ENCODE measurements at regions not wholly inside any gene's neighbourhood (a gene's known extent, or its start where the extent isn't known, plus 50 kb on each side); places are given as distances from the start of the nearest gene placed in this dataset.

DNA sequence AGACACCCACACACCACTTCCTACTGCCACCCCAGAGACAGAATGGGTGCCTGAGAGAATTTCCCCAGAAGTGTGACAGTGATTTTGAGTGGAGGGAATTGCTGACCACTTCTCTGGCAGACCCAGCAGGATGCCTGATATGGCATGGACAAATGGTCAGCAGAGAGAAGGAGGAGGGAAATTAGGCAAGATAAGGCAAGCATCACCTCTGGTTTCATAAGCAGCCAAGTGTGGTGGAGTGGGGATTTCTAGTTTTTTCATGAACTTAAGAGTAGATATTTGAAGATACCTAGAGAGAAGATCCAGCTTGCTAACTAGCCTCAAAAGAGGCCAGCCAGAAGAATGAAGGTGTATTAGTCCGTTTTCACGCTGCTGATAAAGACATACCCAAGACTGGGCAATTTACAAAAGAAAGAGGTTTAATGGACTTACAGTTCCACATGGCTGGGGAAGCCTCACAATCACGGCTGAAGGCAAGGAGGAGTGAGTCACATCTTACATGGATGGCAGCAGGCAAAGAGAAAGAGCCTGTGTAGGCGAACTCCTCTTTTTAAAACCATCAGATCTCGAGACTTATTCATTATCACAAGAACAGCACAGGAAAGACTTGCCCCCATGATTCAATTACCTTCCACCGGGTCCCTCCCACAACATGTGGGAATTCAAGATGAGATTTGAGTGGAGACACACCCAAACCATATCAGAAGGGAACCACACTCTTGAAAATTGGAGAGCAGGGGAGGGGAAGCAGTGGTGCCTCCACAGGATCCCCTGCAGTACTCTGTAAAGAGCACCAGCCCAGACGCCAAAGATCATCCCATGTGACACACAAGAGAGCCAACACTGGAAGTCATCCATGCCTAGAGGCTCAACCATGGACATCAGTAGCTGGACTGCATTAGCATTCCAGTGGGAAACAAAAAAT, 64.2 kb downstream of the RBM43 start:
- no peak for DNase-seq

GRCh38 chr2:151193576-151193975, 68.1 kb downstream of the RBM43 start:
- DNase-seq: no peak

DNA sequence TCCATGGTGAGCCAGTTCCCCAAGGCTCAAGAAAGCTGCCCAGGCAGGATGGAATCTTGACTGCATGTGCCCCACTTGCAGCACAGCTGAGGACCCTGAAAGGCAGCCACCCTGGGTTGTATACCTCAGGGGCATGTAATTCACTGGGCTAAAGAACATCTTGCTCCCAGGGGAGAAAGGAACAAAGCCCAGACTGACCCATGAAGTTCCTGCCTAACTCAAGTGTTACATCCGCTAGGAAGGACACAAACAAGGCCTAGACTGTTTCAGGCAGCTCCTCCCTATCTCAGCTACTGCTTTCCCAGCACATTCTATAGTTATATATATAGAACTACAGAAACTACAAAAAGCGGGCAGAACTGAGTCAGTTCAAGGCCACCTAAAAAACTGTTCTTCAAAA, 69.0 kb downstream of the RBM43 start:
- DNase-seq: no peak

DNA sequence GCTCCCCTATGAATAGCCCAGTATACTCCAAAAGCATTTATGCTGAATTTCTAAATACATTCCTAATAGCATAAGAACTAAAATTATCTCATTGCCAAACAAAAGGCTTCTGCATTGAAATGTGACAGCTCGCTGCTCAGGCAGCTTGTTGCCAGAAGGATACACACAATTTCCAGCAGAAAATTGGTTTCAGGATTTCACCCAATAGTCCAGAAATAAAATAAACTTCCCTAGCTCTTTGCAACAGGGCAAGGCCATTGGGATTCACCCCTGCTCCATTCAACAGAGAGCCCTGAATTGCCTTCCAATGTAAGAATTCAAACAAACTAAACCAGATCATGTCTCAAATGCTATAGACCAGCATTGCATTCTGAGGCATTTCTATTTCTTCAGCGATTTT, 70.7 kb downstream of the RBM43 start:
- DNase-seq: no peak

GRCh38 chr2:151189125-151189524, 72.5 kb downstream of the RBM43 start:
- DNase-seq: no peak

DNA sequence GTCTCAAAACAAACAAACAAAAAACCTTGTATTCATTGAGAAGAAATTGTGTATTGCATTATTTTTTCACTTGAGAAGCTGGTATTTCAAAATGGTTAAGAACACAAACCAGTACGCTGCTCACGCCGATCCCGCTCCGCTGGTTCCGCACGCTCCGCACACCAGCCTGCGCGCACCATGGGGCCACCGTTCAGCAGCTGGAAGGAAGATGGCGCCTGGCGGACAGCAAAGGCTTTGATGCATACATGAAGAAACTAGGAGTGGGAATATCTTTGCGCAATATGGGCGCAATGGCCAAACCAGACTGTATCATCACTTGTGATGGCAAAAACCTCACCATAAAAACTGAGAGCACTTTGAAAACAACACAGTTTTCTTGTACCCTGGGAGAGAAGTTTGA, 75.7 kb downstream of the RBM43 start:
- DNase-seq: no peak

DNA sequence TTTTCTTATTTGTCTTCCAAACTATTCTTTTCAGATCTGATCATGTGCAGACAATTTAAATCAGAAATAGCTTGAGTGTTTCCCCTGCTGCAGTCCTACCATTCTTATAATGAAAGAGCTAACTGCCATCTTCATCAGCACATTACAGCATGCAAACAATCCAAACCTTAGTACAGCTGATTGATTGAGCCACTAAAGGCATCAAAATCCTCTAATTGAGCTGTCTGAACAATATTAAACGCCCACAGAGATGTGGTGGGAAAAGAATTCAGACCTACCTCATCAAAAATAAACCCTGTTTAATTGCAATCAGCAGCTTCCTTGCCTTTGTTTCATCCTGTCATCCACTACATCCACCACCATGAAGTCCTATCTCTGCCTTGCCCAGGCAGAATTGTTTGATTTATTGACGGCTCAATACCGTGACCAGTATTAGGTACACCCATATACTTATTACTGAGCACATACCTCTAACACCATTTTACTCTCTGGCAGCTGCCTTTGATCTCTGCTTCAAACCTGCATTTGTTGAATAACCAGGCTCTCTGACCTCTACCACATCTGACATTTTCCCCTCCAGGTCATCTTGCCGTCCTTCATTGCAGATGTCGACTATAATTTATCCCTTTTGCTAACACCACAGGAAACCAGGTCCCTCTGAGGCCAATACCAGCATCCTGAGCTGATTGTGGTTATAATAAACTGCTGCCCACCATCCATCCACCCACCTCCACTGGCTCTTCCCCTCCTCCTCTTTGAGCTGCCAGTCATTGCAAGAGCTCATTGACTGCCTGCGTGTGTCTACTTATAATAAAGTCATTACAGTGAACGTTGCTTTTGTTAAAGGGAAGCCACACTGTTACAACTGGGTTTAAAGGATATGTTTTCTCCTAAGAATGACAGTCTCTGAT, 78.5 kb downstream of the RBM43 start:
- no peak for DNase-seq

GRCh38 chr2:151182396-151182795, 79.3 kb downstream of the RBM43 start:
- no peak for DNase-seq

DNA sequence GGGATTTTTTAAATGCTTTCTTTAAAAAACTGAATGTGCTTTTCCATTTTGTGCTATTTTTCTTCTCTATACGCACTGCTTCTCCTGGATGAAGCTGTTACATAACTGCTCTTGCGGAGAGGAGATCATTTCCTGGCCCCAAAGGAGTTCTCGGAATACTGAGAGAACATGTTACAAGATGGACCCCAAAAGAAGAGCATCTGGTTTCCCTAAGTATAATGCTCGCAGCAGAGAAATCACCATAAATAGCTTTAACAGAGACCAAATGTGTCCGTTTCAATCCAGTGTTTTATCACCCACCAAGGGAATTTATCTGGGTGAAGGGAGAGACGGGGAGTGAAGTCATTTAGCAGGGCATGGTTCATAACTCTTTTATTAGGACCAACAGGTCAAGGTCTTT, 80.1 kb downstream of the RBM43 start:
- DNase-seq: no peak

GRCh38 chr2:151180123-151180522, 81.5 kb downstream of the RBM43 start:
- no peak for DNase-seq

DNA sequence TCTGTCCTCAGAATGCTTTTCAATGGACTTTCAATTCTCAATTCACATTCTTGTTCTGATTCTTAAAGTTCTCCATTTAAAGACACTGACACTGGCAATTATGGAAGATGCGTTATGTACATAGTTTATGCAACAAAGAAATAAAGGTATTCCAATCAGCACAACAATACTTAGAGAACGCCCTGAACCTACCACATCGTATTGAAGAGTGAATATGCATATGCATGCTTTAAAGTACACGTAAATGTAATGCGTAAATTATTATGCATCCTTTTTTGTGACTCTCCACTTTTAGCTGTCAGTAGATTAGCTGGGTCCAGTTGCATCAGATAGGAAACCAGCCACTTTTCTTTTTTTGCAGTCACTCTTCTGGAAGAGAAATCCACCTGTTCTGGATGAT, 83.5 kb downstream of the RBM43 start:
- DNase-seq: no peak

DNA sequence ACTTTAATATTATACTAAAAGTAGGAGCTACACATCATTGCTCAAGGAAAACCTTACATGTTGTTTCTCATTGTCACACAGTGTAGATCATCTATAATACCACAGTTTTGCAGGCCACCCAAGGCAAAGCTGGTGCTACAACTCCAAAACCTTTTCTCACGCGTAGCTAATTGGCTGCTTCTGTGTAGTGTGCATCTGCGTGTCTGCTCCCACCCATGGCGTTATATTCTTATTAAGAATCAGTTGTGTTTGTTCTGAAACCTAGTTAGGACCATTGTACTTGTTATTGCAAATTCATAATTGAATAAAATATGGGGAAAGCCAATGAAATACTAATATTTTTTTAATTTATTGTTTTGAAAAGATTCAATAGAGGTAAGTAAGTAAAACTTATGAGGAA, 83.9 kb downstream of the RBM43 start:
- DNase-seq: no peak

DNA sequence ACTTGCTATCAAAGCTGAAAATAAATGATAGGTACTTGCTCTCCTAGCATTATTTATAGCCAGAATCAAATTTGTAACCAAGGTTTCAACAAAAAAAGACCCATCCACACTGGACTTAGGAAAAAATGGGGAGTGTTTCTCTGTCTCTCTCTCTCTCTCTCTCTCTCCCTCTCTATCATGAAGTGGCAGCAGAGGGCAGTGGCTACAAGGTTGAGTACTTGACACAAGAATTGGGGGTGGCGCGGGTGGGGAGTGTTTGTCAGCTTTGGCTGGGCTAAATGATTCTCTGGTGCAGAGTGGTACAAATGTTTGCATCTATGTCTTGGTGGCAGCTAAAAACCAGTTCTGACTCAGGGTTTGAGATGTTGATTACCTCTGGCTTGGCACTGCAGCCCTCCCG, 85.0 kb downstream of the RBM43 start:
- no peak for DNase-seq

DNA sequence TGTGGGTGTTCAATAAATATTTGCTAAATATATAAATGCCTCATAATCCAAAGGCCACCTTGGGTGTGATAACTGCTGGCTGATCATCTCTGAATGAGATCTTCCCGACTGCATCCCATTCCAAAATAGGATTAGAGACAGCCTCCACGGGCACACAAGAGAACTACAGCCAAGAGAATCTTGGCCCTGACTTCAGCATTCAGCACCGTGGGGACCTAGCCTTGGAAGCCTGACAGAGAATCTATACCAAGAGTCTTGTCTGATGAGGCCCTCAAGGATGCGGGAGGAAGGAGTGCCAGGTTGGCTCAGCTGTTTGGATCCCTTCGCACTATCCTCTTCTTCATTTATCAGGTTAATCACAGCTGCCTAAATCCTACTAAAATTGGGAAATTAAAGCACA, 85.8 kb downstream of the RBM43 start:
- DNase-seq: no peak

GRCh38 chr2:151174127-151174526, 87.5 kb downstream of the RBM43 start:
- DNase-seq: no peak

DNA sequence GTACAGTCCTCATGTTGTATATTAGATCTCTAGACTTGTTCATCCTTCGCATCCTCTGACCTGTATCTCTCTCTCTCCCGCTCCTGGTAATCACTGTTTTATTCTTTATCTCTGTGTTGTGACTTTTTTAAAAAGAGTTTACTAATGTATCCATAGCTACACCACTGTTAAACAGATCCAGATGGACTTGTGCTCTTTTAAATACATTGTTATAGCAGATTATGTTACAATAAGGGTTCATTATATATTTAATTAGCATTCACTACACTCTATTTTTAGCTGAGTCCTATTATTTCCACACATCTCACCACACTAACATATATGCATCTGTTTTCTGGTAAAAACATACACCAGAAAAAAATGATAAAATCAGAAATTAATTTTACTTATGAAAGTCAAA, 90.5 kb downstream of the RBM43 start:
- no peak for DNase-seq

- no peak for DNase-seq
These were observed 95.3 kb downstream of the RBM43 start for GRCh38 chr2:151166410-151166809.

- no peak for DNase-seq
These were observed 96.5 kb downstream of the RBM43 start for GRCh38 chr2:151165105-151165684.

DNA sequence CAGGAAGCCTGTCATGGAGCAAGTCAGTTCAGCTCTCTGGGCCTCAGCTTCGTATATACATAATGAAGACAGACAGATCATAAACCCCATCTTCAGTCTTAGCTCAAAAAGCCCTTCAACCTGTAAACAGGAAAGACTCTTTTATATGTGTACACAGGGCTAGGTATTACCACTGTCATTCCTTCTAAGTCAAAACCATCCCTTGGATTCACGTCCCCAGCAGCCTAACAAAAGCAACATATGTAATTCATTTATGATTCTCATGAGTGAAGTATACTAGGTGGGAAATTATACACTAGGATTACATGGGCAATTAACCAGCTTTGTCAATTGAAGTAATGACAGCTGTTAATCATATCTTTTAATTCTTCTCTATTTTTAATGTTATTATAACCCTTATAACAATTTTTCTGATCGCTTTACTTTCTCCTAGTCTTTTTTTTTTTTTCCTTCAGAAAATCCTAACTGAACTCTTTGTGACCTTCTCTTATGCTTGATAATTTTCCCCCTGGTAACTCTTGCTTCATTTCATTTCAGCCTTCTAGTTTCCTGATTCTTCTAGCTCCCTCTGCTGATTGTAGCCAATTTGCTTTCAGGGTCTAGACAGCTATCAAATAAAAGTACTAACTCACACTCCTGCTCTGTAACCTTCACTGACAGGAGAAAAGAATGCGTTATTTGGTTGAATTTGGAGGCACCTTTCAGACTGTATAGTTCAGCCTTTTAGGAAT, 99.7 kb downstream of the RBM43 start:
- DNase-seq: no peak

DNA sequence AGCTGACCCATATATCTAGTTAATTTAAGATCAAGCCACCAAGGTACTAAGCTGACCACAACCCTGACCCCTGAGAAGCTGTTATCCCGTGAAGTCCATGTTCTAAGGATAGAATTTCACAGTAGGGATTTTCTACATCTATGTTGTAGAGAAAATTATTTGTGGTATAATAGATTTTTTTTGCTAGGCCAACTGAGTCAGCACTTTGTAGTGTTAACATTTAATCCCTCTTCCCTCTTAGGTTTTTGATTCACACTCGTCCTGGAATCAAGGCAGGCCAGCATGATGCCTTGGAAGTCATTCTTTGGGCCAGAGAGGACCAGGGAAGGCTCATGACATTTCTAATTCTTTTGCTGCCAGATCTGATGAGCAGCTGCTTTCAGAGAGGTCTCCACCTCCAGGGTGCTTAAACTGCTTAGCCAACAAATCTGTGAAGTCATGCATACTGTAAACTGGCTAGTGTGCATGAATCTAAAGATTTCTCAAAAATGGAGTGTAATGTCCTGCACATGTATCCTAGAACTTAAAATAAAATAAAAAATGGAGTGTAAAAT, 102.5 kb downstream of the RBM43 start:
- no peak for DNase-seq

GRCh38 chr2:151157000-151157735, 104.5 kb downstream of the RBM43 start:
- no peak for DNase-seq

- no peak for DNase-seq
These were observed 105.2 kb downstream of the RBM43 start for GRCh38 chr2:151156431-151156830.

All from T1000 (cell line).